ENCODE measurements at regions not wholly inside any gene's neighbourhood (a gene's known extent, or its start where the extent isn't known, plus 50 kb on each side); places are given as distances from the start of the nearest gene placed in this dataset.
A peak's percentile ranks its signal among the peaks of the same experiment; 100 is the strongest.

- Mint-ChIP-seq H3K27ac (no peak overlapping the region), H3K4me1 (peaks cover 8 to 9% of the 10 kb centered on the region in 2 experiments), H3K36me3 (ENCODE audit: insufficient read depth in 1 of 3, low read depth in 3 of 3) (no peaks in the 10 kb centered on the region), H3K27me3 (ENCODE audit: low read depth) (no peaks in the 10 kb centered on the region), H3K9me3 (no peaks in the 10 kb centered on the region), H3K4me3 (no peak overlapping the region)
- no peak for DNase-seq
- H3K27me3 ChIP-seq (ENCODE audit: insufficient read depth, low read length) = no peaks in the 10 kb centered on the region
- H4K8ac ChIP-seq (replicated peaks; ENCODE audit: insufficient read length, low read depth, low read length) = no peak overlapping the region
- no peaks in the 10 kb centered on the region for H3K79me2 ChIP-seq (ENCODE audit: insufficient read depth, low read length)
- H4K20me1 ChIP-seq (ENCODE audit: control insufficient read depth, insufficient read depth, insufficient read length) = no peaks in the 10 kb centered on the region
- no peak overlapping the region for H3K27ac ChIP-seq (ENCODE audit: insufficient read length, low read depth, low read length)
- no peaks in the 10 kb centered on the region for H3K79me1 ChIP-seq (ENCODE audit: insufficient read depth, low read depth, low read length, poor library complexity, severe bottlenecking)
- no peak overlapping the region for H3K23ac ChIP-seq (ENCODE audit: insufficient read length, low read depth, low read length)
- no peaks in the 10 kb centered on the region for H3K4me1 ChIP-seq (ENCODE audit: insufficient read depth, low read length)
- H3K23me2 ChIP-seq (ENCODE audit: insufficient read length, low read depth, low read length, poor library complexity, severe bottlenecking) = no peaks in the 10 kb centered on the region
- no peak overlapping the region for H2BK12ac ChIP-seq (ENCODE audit: insufficient read length, low read depth, low read length)
- no peak overlapping the region for H3K14ac ChIP-seq (ENCODE audit: insufficient read depth, low read length)
- H4K91ac ChIP-seq (ENCODE audit: insufficient read length, low read depth, low read length) = no peak overlapping the region
- no peaks in the 10 kb centered on the region for H3K9me3 ChIP-seq (ENCODE audit: control insufficient read depth, low read depth, low read length)
- no peak overlapping the region for H4K5ac ChIP-seq (ENCODE audit: insufficient read length, low read depth, low read length)
- H3K4ac ChIP-seq (ENCODE audit: low read depth, low read length) = no peak overlapping the region
- H2BK120ac ChIP-seq (ENCODE audit: low read depth, low read length, poor library complexity, severe bottlenecking) = no peak overlapping the region
- H3K56ac ChIP-seq (ENCODE audit: insufficient read length, low read depth, low read length) = no peak overlapping the region
- H3K18ac ChIP-seq (ENCODE audit: insufficient read length, low read depth, low read length) = no peak overlapping the region
- H3T11ph ChIP-seq (ENCODE audit: low read length) = no peak overlapping the region
- H3K4me2 ChIP-seq (ENCODE audit: insufficient read depth, insufficient read length, low read length) = no peak overlapping the region
- no peak overlapping the region for H2BK20ac ChIP-seq (ENCODE audit: low read depth, low read length, poor library complexity, severe bottlenecking)
- TF ChIP-seq CTCF (conservative IDR thresholded peaks at IDR 0.05) = peak; percentile 64
- WGBS (ENCODE audit: extremely low coverage, insufficient read length, low lambda C conversion rate) = no CpG with 5 or more reads among the region's 5 CpGs
- H2AFZ ChIP-seq (ENCODE audit: low read length) = no peak overlapping the region
- no peak overlapping the region for H2BK5ac ChIP-seq (ENCODE audit: insufficient read length, low read length)
- no peak overlapping the region for H2AK5ac ChIP-seq (ENCODE audit: insufficient read length, low read length)
- H2BK15ac ChIP-seq (ENCODE audit: low read depth, low read length) = no peak overlapping the region
- no peak overlapping the region for H3K9ac ChIP-seq (ENCODE audit: extremely low read depth, insufficient read length, low read length)
These were observed 108.8 kb upstream of the PCLO start for GRCh38 chr7:83271212-83272099.

All from H9 (cell line).